GM12878 (cell line): ENCODE measurements at regions not wholly inside any gene's neighbourhood (a gene's known extent, or its start where the extent isn't known, plus 50 kb on each side); places are given as distances from the start of the nearest gene placed in this dataset.

Source experiments
- ATAC-seq: fragments of 200-7000 bp; cut with Tn5 transposase; 3 replicates; pipeline ENCODE4 v1.9.1; 2020; ENCODE audit warnings: mild to moderate bottlenecking, moderate library complexity
- BruUV-seq: library from RNA; stranded (reverse); fragments of 400-500 nt; replicated peaks from 2 replicates; lab custom pipeline; 2021; lab: Mats Ljungman, UMichigan
- CTCF ChIA-PET: fragments of 300-600 bp; sonication (Branson Sonifier 250); formaldehyde crosslinking; extraction: SDS; loops from one replicate; lab custom pipeline; 2021; ENCODE audit warnings: inconsistent platforms; lab: Yijun Ruan, JAX
- POLR2A ChIA-PET: fragments of 350-600 bp; formaldehyde crosslinking; extraction: SDS; loops from one replicate; lab custom pipeline; 2021; ENCODE audit warnings: inconsistent platforms; lab: Charles Lee
- RAD21 ChIA-PET: fragments of 300-600 bp; sonication (Branson Sonifier 250); formaldehyde crosslinking; loops from one replicate; lab custom pipeline; 2023; ENCODE audit warnings: antibody characterized with exemption; ENCODE audit not compliant: unreplicated experiment; lab: Charles Lee
- SMC1A ChIA-PET: fragments of 300-600 bp; sonication (Branson Sonifier 250); formaldehyde crosslinking; loops from one replicate; lab custom pipeline; 2023; ENCODE audit not compliant: unreplicated experiment, uncharacterized antibody; lab: Charles Lee
- DNase-seq: peaks from one replicate; pipeline ENCODE4 v3.0.0-alpha.2; 2011; ENCODE audit warnings: low read depth, low spot score
- FAIRE-seq: peaks from 3 replicates; lab custom pipeline; 2011; peaks lifted over from hg19 to GRCh38; lab: Jason Lieb, UNC
- H2AFZ ChIP-seq: 2 replicates; pipeline ENCODE4 v1.6.0; 2011; ENCODE audit warnings: low read depth, low read length, control low read depth; ENCODE audit not compliant: control insufficient read depth
- H3K27ac ChIP-seq: 2 replicates; pipeline ENCODE4 v1.5.1; 2011; ENCODE audit warnings: control low read depth; ENCODE audit not compliant: control insufficient read depth, insufficient read depth
- H3K27me3 ChIP-seq, 2 experiments: replicated peaks in 1 of 2; 2 replicates each; pipeline versions ENCODE4 v1.6.0 to v1.6.1; 2011; ENCODE audit warnings: low read length in 1 of 2; ENCODE audit not compliant: control insufficient read depth in 2 of 2, insufficient read depth in 2 of 2
- H3K36me3 ChIP-seq, 2 experiments: 2 replicates each; pipeline ENCODE4 v1.5.1; 2011; ENCODE audit warnings: low read length in 1 of 2; ENCODE audit not compliant: control insufficient read depth in 2 of 2, insufficient read depth in 2 of 2
- H3K4me1 ChIP-seq: 2 replicates; pipeline ENCODE4 v1.6.1; 2011; ENCODE audit warnings: mild to moderate bottlenecking, low read length, moderate library complexity, mixed read lengths; ENCODE audit not compliant: control insufficient read depth, insufficient read depth
- H3K4me2 ChIP-seq: 2 replicates; pipeline ENCODE4 v1.6.0; 2011; ENCODE audit warnings: control low read depth; ENCODE audit not compliant: control insufficient read depth, insufficient read depth
- H3K4me3 ChIP-seq: fragments of 200-600 bp; sonication (generic); 2 replicates; pipeline ENCODE4 v1.5.1; 2016
- H3K79me2 ChIP-seq: 2 replicates; pipeline ENCODE4 v1.6.0; 2011; ENCODE audit warnings: low read length; ENCODE audit not compliant: control insufficient read depth, insufficient read depth
- H3K9ac ChIP-seq: 2 replicates; pipeline ENCODE4 v1.8.0; 2011; ENCODE audit warnings: low read length, control low read depth, mixed read lengths; ENCODE audit not compliant: control insufficient read depth, insufficient read depth
- H3K9me3 ChIP-seq: replicated peaks from 3 replicates; pipeline ENCODE4 v1.5.1; 2011; ENCODE audit warnings: mild to moderate bottlenecking, low read length; ENCODE audit not compliant: control insufficient read depth, insufficient read depth
- H4K20me1 ChIP-seq: 2 replicates; pipeline ENCODE4 v1.6.0; 2011; ENCODE audit not compliant: control insufficient read depth, insufficient read depth
- CBFB ChIP-seq: IDR thresholded peaks from 2 replicates; pipeline ENCODE4 v1.6.1; 2016; ENCODE audit warnings: antibody characterized with exemption, low read depth
- GATAD2B ChIP-seq: fragments of 450-650 bp; conservative IDR thresholded peaks from 2 replicates; pipeline ENCODE4 v1.6.1; 2017; ENCODE audit warnings: low read depth, mild to moderate bottlenecking, moderate library complexity
- PAX5 ChIP-seq: IDR thresholded peaks from 2 replicates; pipeline ENCODE4 v1.6.1; 2011; ENCODE audit warnings: low read depth, low read length, borderline replicate concordance
- PRDM15 ChIP-seq: fragments of 450-650 bp; formaldehyde crosslinking; IDR thresholded peaks from 2 replicates; pipeline ENCODE4 v1.4.0; 2020; ENCODE audit warnings: mild to moderate bottlenecking, moderate library complexity
- RELA ChIP-seq: fragments of 450-650 bp; IDR thresholded peaks from 2 replicates; pipeline ENCODE4 v1.8.0; 2014; ENCODE audit warnings: borderline replicate concordance; ENCODE audit not compliant: partially characterized antibody
- STAT1 ChIP-seq: fragments of 450-650 bp; conservative IDR thresholded peaks from 2 replicates; pipeline ENCODE4 v1.6.1; 2014; ENCODE audit warnings: antibody characterized with exemption, mild to moderate bottlenecking
- YBX1 ChIP-seq: fragments of 450-650 bp; IDR thresholded peaks from 2 replicates; pipeline ENCODE4 v1.6.1; 2016; ENCODE audit warnings: antibody characterized with exemption
- WGBS: methylation state at CpG from one replicate; pipeline ENCODE4 v1.1.6; 2016; ENCODE audit warnings: low lambda C conversion rate; ENCODE audit not compliant: insufficient replicate concordance, insufficient coverage; ENCODE audit errors: missing lambda C conversion rate; 5-methylcytosine and 5-hydroxymethylcytosine counted together
- in situ Hi-C: fragments of 300-500 bp; cut with MboI; formaldehyde crosslinking; loops from 9 replicates; pipeline ENCODE4 v1.14.3; 2018; ENCODE audit warnings: mixed read lengths
- intact Hi-C: fragments of 100-400 bp; cut with micrococcal nuclease; formaldehyde crosslinking; loops from one replicate; pipeline ENCODE4 v1.14.2; 2022; ENCODE audit not compliant: unreplicated experiment

- TF ChIP-seq PRDM15 (CRISPR knock-in tag) (no peak), YBX1 (no peak), RELA (no peak), CBFB (no peak), STAT1 (no peak)
Observed at GRCh38 chr12:67096533-67097318, 172.4 kb upstream of the CAND1 start (continued).

- Histone ChIP-seq H3K4me2 (no peak overlapping the region), H3K9ac (no peak overlapping the region), H3K36me3 (no peaks in the 10 kb centered on the region), H3K27me3 (no peaks in the 10 kb centered on the region; a peak in 1 of 4 replicates), H3K4me3 (no peak overlapping the region), H2AFZ (no peak overlapping the region), H3K9me3 (no peaks in the 10 kb centered on the region; the same call in 2 of the 3 replicates), H3K27ac (no peak overlapping the region), H3K4me1 (no peaks in the 10 kb centered on the region)
- CTCF ChIA-PET = no interaction called here
- DNase-seq (no peak), FAIRE-seq (no peak), ATAC-seq (no peak)
- intact Hi-C loops = no loop called here
- RAD21 ChIA-PET = no interaction called here
- SMC1A ChIA-PET = no interaction called here
- 31% methylated on average over 3 of the region's 3 CpGs for WGBS
- POLR2A ChIA-PET = no interaction called here
- TF ChIP-seq PAX5 (no peak), GATAD2B (no peak), CBFB (no peak)
- TF ChIP-seq, all 136 proteins: peak for 0
- Histone ChIP-seq H3K79me2 (no peaks in the 10 kb centered on the region), H4K20me1 (no peaks in the 10 kb centered on the region)
- in situ Hi-C loops = no loop called here
- no TSS peak for BruUV-seq
Observed at GRCh38 chr12:67099858-67100257, 169.3 kb upstream of the CAND1 start.
